ENCODE measurements at regions not wholly inside any gene's neighbourhood (a gene's known extent, or its start where the extent isn't known, plus 50 kb on each side); places are given as distances from the start of the nearest gene placed in this dataset.

GRCh38 chr13:74063533-74064100, 70.6 kb downstream of the KLF12 start:
- intact Hi-C loops (cut with DNase I), result loop anchor here in 1 of 2 donors (2.0 to 10.0 kb wide), 2 partner anchors 71 to 221 kb away; partner anchors contain the start of gene KLF12
- ATAC-seq (no peak), DNase-seq (no peak)
- Histone ChIP-seq H3K36me3 (ENCODE audit: insufficient read depth in 1 of 2, low read depth in 1 of 2) (no peaks in the 10 kb centered on the region), H3K4me3 (peak overlapping the region; percentile 53), H3K27ac (peak overlapping the region; percentile 83), H3K4me1 (peaks cover 47% of the 10 kb centered on the region), H3K27me3 (ENCODE audit: insufficient read depth in 3 of 3, low read length in 2 of 3) (no peaks in the 10 kb centered on the region), H3K9me3 (peaks cover 3% of the 10 kb centered on the region)
- no peak for TF ChIP-seq CTCF (IDR thresholded peaks at IDR 0.05)

- intact Hi-C loops (cut with DNase I), result loop anchor here in 1 of 2 donors (2.0 to 10.0 kb wide), 2 partner anchors 72 to 222 kb away; partner anchors contain the start of gene KLF12
- H3K9me3 ChIP-seq, result peaks cover 3% of the 10 kb centered on the region
- no peak for TF ChIP-seq CTCF (IDR thresholded peaks at IDR 0.05)
- DNase-seq (peak; percentile 45 to 77), ATAC-seq (peak; percentile 90 to 97 (median 96))
- H3K4me1 ChIP-seq, result peaks cover 43% of the 10 kb centered on the region
- H3K36me3 ChIP-seq (ENCODE audit: insufficient read depth in 1 of 2, low read depth in 1 of 2), result no peaks in the 10 kb centered on the region
- H3K27ac ChIP-seq, result peak overlapping the region; percentile 83
- WGBS, 3 donors, result 1 to 3% (median 1%) methylated on average over 6 of the region's 6 CpGs
- no peaks in the 10 kb centered on the region for H3K27me3 ChIP-seq (ENCODE audit: insufficient read depth in 3 of 3, low read length in 2 of 3)
- peak overlapping the region; percentile 53 for H3K4me3 ChIP-seq
These were observed 71.3 kb downstream of the KLF12 start for GRCh38 chr13:74062933-74063332.

- peak overlapping the region; percentile 53 for H3K4me3 ChIP-seq
- peaks cover 45% of the 10 kb centered on the region for H3K4me1 ChIP-seq
- TF ChIP-seq CTCF (IDR thresholded peaks at IDR 0.05), result no peak
- ATAC-seq (peak in 1 of 4 donors; percentile 26), DNase-seq (no peak)
- H3K9me3 ChIP-seq, result peaks cover 3% of the 10 kb centered on the region
- H3K27me3 ChIP-seq (ENCODE audit: insufficient read depth in 3 of 3, low read length in 2 of 3), result no peaks in the 10 kb centered on the region
- 40 to 49% (median 47%) methylated on average over 3 of the region's 3 CpGs for WGBS, 3 donors
- H3K36me3 ChIP-seq (ENCODE audit: insufficient read depth in 1 of 2, low read depth in 1 of 2), result no peaks in the 10 kb centered on the region
- peak overlapping the region; percentile 83 for H3K27ac ChIP-seq
- intact Hi-C loops (cut with DNase I), result loop anchor here in 1 of 2 donors (2.0 to 10.0 kb wide), 2 partner anchors 73 to 223 kb away; partner anchors contain the start of gene KLF12
These were observed 72.1 kb downstream of the KLF12 start for GRCh38 chr13:74061926-74062595.

- DNase-seq (peak; percentile 30 to 79), ATAC-seq (peak; percentile 36 to 74 (median 70))
- Histone ChIP-seq H3K27ac (peak overlapping the region; percentile 58), H3K4me3 (no peak overlapping the region), H3K9me3 (peaks cover 3% of the 10 kb centered on the region), H3K36me3 (ENCODE audit: insufficient read depth in 1 of 2, low read depth in 1 of 2) (no peaks in the 10 kb centered on the region), H3K4me1 (peaks cover 36% of the 10 kb centered on the region), H3K27me3 (ENCODE audit: insufficient read depth in 3 of 3, low read length in 2 of 3) (no peaks in the 10 kb centered on the region)
- WGBS, 3 donors, result 9 to 30% (median 14%) methylated on average over 5 of the region's 5 CpGs
- intact Hi-C loops (cut with DNase I), result no loop called here
- no peak for TF ChIP-seq CTCF (IDR thresholded peaks at IDR 0.05)
These were observed 77.2 kb downstream of the KLF12 start for GRCh38 chr13:74056801-74057542.
